GM12878 (cell line): ENCODE measurements at regions not wholly inside any gene's neighbourhood (a gene's known extent, or its start where the extent isn't known, plus 50 kb on each side); places are given as distances from the start of the nearest gene placed in this dataset.

Source experiments
- ATAC-seq: fragments of 200-7000 bp; cut with Tn5 transposase; 3 replicates; pipeline ENCODE4 v1.9.1; 2020; ENCODE audit warnings: mild to moderate bottlenecking, moderate library complexity
- BruUV-seq: library from RNA; stranded (reverse); fragments of 400-500 nt; replicated peaks from 2 replicates; lab custom pipeline; 2021; lab: Mats Ljungman, UMichigan
- CTCF ChIA-PET: fragments of 300-600 bp; sonication (Branson Sonifier 250); formaldehyde crosslinking; extraction: SDS; loops from one replicate; lab custom pipeline; 2021; ENCODE audit warnings: inconsistent platforms; lab: Yijun Ruan, JAX
- POLR2A ChIA-PET: fragments of 350-600 bp; formaldehyde crosslinking; extraction: SDS; loops from one replicate; lab custom pipeline; 2021; ENCODE audit warnings: inconsistent platforms; lab: Charles Lee
- RAD21 ChIA-PET: fragments of 300-600 bp; sonication (Branson Sonifier 250); formaldehyde crosslinking; loops from one replicate; lab custom pipeline; 2023; ENCODE audit warnings: antibody characterized with exemption; ENCODE audit not compliant: unreplicated experiment; lab: Charles Lee
- SMC1A ChIA-PET: fragments of 300-600 bp; sonication (Branson Sonifier 250); formaldehyde crosslinking; loops from one replicate; lab custom pipeline; 2023; ENCODE audit not compliant: unreplicated experiment, uncharacterized antibody; lab: Charles Lee
- DNase-seq: peaks from one replicate; pipeline ENCODE4 v3.0.0-alpha.2; 2011; ENCODE audit warnings: low read depth, low spot score
- FAIRE-seq: peaks from 3 replicates; lab custom pipeline; 2011; peaks lifted over from hg19 to GRCh38; lab: Jason Lieb, UNC
- H2AFZ ChIP-seq: 2 replicates; pipeline ENCODE4 v1.6.0; 2011; ENCODE audit warnings: low read depth, low read length, control low read depth; ENCODE audit not compliant: control insufficient read depth
- H3K27ac ChIP-seq: 2 replicates; pipeline ENCODE4 v1.5.1; 2011; ENCODE audit warnings: control low read depth; ENCODE audit not compliant: control insufficient read depth, insufficient read depth
- H3K27me3 ChIP-seq, 2 experiments: replicated peaks in 1 of 2; 2 replicates each; pipeline versions ENCODE4 v1.6.0 to v1.6.1; 2011; ENCODE audit warnings: low read length in 1 of 2; ENCODE audit not compliant: control insufficient read depth in 2 of 2, insufficient read depth in 2 of 2
- H3K36me3 ChIP-seq, 2 experiments: 2 replicates each; pipeline ENCODE4 v1.5.1; 2011; ENCODE audit warnings: low read length in 1 of 2; ENCODE audit not compliant: control insufficient read depth in 2 of 2, insufficient read depth in 2 of 2
- H3K4me1 ChIP-seq: 2 replicates; pipeline ENCODE4 v1.6.1; 2011; ENCODE audit warnings: mild to moderate bottlenecking, low read length, moderate library complexity, mixed read lengths; ENCODE audit not compliant: control insufficient read depth, insufficient read depth
- H3K4me2 ChIP-seq: 2 replicates; pipeline ENCODE4 v1.6.0; 2011; ENCODE audit warnings: control low read depth; ENCODE audit not compliant: control insufficient read depth, insufficient read depth
- H3K4me3 ChIP-seq: fragments of 200-600 bp; sonication (generic); 2 replicates; pipeline ENCODE4 v1.5.1; 2016
- H3K79me2 ChIP-seq: 2 replicates; pipeline ENCODE4 v1.6.0; 2011; ENCODE audit warnings: low read length; ENCODE audit not compliant: control insufficient read depth, insufficient read depth
- H3K9ac ChIP-seq: 2 replicates; pipeline ENCODE4 v1.8.0; 2011; ENCODE audit warnings: low read length, control low read depth, mixed read lengths; ENCODE audit not compliant: control insufficient read depth, insufficient read depth
- H3K9me3 ChIP-seq: replicated peaks from 3 replicates; pipeline ENCODE4 v1.5.1; 2011; ENCODE audit warnings: mild to moderate bottlenecking, low read length; ENCODE audit not compliant: control insufficient read depth, insufficient read depth
- H4K20me1 ChIP-seq: 2 replicates; pipeline ENCODE4 v1.6.0; 2011; ENCODE audit not compliant: control insufficient read depth, insufficient read depth
- CEBPZ ChIP-seq: fragments of 150-350 bp; IDR thresholded peaks from 2 replicates; pipeline ENCODE4 v1.6.1; 2016; ENCODE audit warnings: low read depth, low read length
- ETV6 ChIP-seq, 2 experiments: fragments of 450-650 bp in 1 of 2; IDR thresholded peaks in 1 of 2; conservative IDR thresholded peaks in 1 of 2; 2 replicates each; pipeline ENCODE4 v1.6.1; 2014; ENCODE audit warnings: antibody characterized with exemption in 1 of 2, borderline replicate concordance in 1 of 2, low read depth in 1 of 2, mild to moderate bottlenecking in 1 of 2, moderate library complexity in 1 of 2
- KDM1A ChIP-seq: fragments of 200-600 bp; sonication (generic); IDR thresholded peaks from 2 replicates; pipeline ENCODE4 v1.6.1; 2016; ENCODE audit warnings: borderline replicate concordance
- PRDM15 ChIP-seq: fragments of 450-650 bp; formaldehyde crosslinking; IDR thresholded peaks from 2 replicates; pipeline ENCODE4 v1.4.0; 2020; ENCODE audit warnings: mild to moderate bottlenecking, moderate library complexity
- RFX5 ChIP-seq: IDR thresholded peaks from 2 replicates; pipeline ENCODE4 v1.6.1; 2011; ENCODE audit warnings: low read depth, low read length, improper control_type of control experiment
- SMAD1 ChIP-seq: fragments of 450-650 bp; IDR thresholded peaks from 2 replicates; pipeline ENCODE4 v1.6.1; 2018; ENCODE audit warnings: mild to moderate bottlenecking, low read depth; ENCODE audit not compliant: partially characterized antibody
- SMARCA5 ChIP-seq: fragments of 450-650 bp; IDR thresholded peaks from 2 replicates; pipeline ENCODE4 v1.6.1; 2017; ENCODE audit warnings: mild to moderate bottlenecking
- SMC3 ChIP-seq: IDR thresholded peaks from 2 replicates; pipeline ENCODE4 v1.6.1; 2011; ENCODE audit warnings: low read length, improper control_type of control experiment, borderline replicate concordance
- WGBS: methylation state at CpG from one replicate; pipeline ENCODE4 v1.1.6; 2016; ENCODE audit warnings: low lambda C conversion rate; ENCODE audit not compliant: insufficient replicate concordance, insufficient coverage; ENCODE audit errors: missing lambda C conversion rate; 5-methylcytosine and 5-hydroxymethylcytosine counted together
- in situ Hi-C: fragments of 300-500 bp; cut with MboI; formaldehyde crosslinking; loops from 9 replicates; pipeline ENCODE4 v1.14.3; 2018; ENCODE audit warnings: mixed read lengths
- intact Hi-C: fragments of 100-400 bp; cut with micrococcal nuclease; formaldehyde crosslinking; loops from one replicate; pipeline ENCODE4 v1.14.2; 2022; ENCODE audit not compliant: unreplicated experiment

GRCh38 chr13:99894105-99894839, 77.3 kb downstream of the ZIC5 start (continued):
- TF ChIP-seq CEBPZ, result no peak

- no peaks in the 10 kb centered on the region for H3K4me1 ChIP-seq
- H3K9me3 ChIP-seq, result no peaks in the 10 kb centered on the region
- 83% methylated on average over 9 of the region's 9 CpGs for WGBS
- H3K27ac ChIP-seq, result no peak overlapping the region
- ChIA-PET SMC1A (no interaction called here), POLR2A (no interaction called here), CTCF (interaction anchor here (0.8 kb wide), 1 partner anchor 342 kb away, joined by 4 read pairs; no protein-coding TSS in a partner anchor), RAD21 (no interaction called here)
- intact Hi-C loops (no loop called here), in situ Hi-C loops (no loop called here)
- H3K36me3 ChIP-seq, result no peaks in the 10 kb centered on the region
- ATAC-seq (no peak; the same call in 2 of the 3 replicates), DNase-seq (no peak), FAIRE-seq (no peak)
- no peaks in the 10 kb centered on the region for H4K20me1 ChIP-seq
- H3K79me2 ChIP-seq, result no peaks in the 10 kb centered on the region
- H3K9ac ChIP-seq, result no peak overlapping the region
- peaks cover 0 to 12% of the 10 kb centered on the region in 2 experiments; a peak in 2 of 4 replicates for H3K27me3 ChIP-seq
- no peak overlapping the region for H2AFZ ChIP-seq
- TF ChIP-seq SMARCA5 (no peak), PRDM15 (CRISPR knock-in tag) (no peak), SMC3 (no peak), SMAD1 (no peak), RFX5 (no peak), ETV6 (conservative IDR thresholded peaks at IDR 0.05 in 1 of 2, IDR thresholded peaks at IDR 0.05 in 1 of 2; ENCODE audit: borderline replicate concordance in 1 of 2, low read depth in 1 of 2) (no peak), KDM1A (no peak)
- H3K4me2 ChIP-seq, result no peak overlapping the region
- BruUV-seq, result no TSS peak
- no peak overlapping the region for H3K4me3 ChIP-seq
Measured at GRCh38 chr13:99893567-99893966, 78.0 kb downstream of the ZIC5 start.
